Panc1 (cell line): ENCODE measurements at regions not wholly inside any gene's neighbourhood (a gene's known extent, or its start where the extent isn't known, plus 50 kb on each side); places are given as distances from the start of the nearest gene placed in this dataset.

Experiments
- ATAC-seq: fragments of 200-7000 bp; cut with Tn5 transposase; 2 replicates; pipeline ENCODE4 v1.9.1; 2020; ENCODE audit warnings: mild to moderate bottlenecking, moderate library complexity
- BruUV-seq: library from RNA; stranded (reverse); fragments of 400-500 nt; replicated peaks from 2 replicates; lab custom pipeline; 2021; lab: Mats Ljungman, UMichigan
- CTCF ChIA-PET: fragments of 300-600 bp; sonication (Branson Sonifier 250); formaldehyde crosslinking; loops from one replicate; lab custom pipeline; 2022; ENCODE audit warnings: antibody characterized with exemption; lab: Charles Lee
- POLR2A ChIA-PET: fragments of 300-600 bp; sonication (Branson Sonifier 250); formaldehyde crosslinking; loops from one replicate; lab custom pipeline; 2022; ENCODE audit warnings: antibody characterized with exemption; lab: Charles Lee
- DNase-seq: peaks from one replicate; pipeline ENCODE4 v3.0.0-alpha.2; 2010; ENCODE audit warnings: low read depth, low spot score
- H3K27ac ChIP-seq: 2 replicates; pipeline ENCODE4 v1.5.1; 2011; ENCODE audit warnings: mild to moderate bottlenecking, low read length, inconsistent platforms
- H3K27me3 ChIP-seq: fragments of 200-500 bp; sonication (Bioruptor generic); 2 replicates; pipeline ENCODE4 v1.6.0; 2014; ENCODE audit warnings: low read length, inconsistent platforms; ENCODE audit not compliant: control insufficient read depth, insufficient read depth
- H3K36me3 ChIP-seq: fragments of 200-500 bp; sonication (Bioruptor generic); 2 replicates; pipeline ENCODE4 v1.5.1; 2014; ENCODE audit warnings: inconsistent platforms, mild to moderate bottlenecking, low read length, moderate library complexity; ENCODE audit not compliant: control insufficient read depth, insufficient read depth
- H3K4me1 ChIP-seq: 2 replicates; pipeline ENCODE4 v1.5.1; 2011; ENCODE audit warnings: inconsistent platforms, mild to moderate bottlenecking, low read length, moderate library complexity; ENCODE audit not compliant: control insufficient read depth, insufficient read depth
- H3K4me3 ChIP-seq, 2 experiments: 2 replicates each; pipeline ENCODE4 v1.5.1; 2011 to 2012; ENCODE audit warnings: low read depth in 2 of 2, low read length in 2 of 2, mild to moderate bottlenecking in 2 of 2, inconsistent platforms in 1 of 2, moderate library complexity in 1 of 2
- H3K9me3 ChIP-seq: fragments of 200-500 bp; sonication (Bioruptor generic); 2 replicates; pipeline ENCODE4 v1.5.1; 2014; ENCODE audit warnings: low read depth, mild to moderate bottlenecking, inconsistent platforms, low read length, moderate library complexity; ENCODE audit not compliant: control insufficient read depth, insufficient read depth
- POLR2AphosphoS5 ChIP-seq: IDR thresholded peaks from 2 replicates; pipeline ENCODE4 v1.6.1; 2012; ENCODE audit warnings: mild to moderate bottlenecking, low read depth, low read length, moderate library complexity
- SIN3A ChIP-seq: IDR thresholded peaks from 2 replicates; pipeline ENCODE4 v1.6.1; 2012; ENCODE audit warnings: low read depth, mild to moderate bottlenecking, low read length, moderate library complexity, borderline replicate concordance; ENCODE audit not compliant: insufficient read depth
- TCF7L2 ChIP-seq: IDR thresholded peaks from 2 replicates; pipeline ENCODE4 v1.6.1; 2011; ENCODE audit warnings: mild to moderate bottlenecking, low read depth, low read length, inconsistent platforms
- in situ Hi-C: cut with HindIII; loops from 2 replicates; pipeline ENCODE4 v1.10.0; 2016; ENCODE audit warnings: low sequenced_read_pairs, low pct_unique_long_range_greater_than_20kb
- intact Hi-C: fragments of 100-400 bp; cut with micrococcal nuclease; formaldehyde crosslinking; loops from one replicate; pipeline ENCODE4 v1.10.0; 2022; ENCODE audit not compliant: unreplicated experiment
- TF ChIP-seq, protein P1 (sequence below): fragments of 450-650 bp; IDR thresholded peaks from 2 replicates; pipeline ENCODE4 v1.5.1; 2017; ENCODE audit warnings: mild to moderate bottlenecking
- TF ChIP-seq, protein P2 (sequence below), 2 experiments: IDR thresholded peaks; 2 replicates each; pipeline ENCODE4 v1.6.1; 2011 to 2012; ENCODE audit warnings: low read depth in 2 of 2, control low read depth in 1 of 2, low read length in 1 of 2, mild to moderate bottlenecking in 1 of 2, moderate library complexity in 1 of 2; ENCODE audit not compliant: insufficient read depth in 1 of 2

DNA sequence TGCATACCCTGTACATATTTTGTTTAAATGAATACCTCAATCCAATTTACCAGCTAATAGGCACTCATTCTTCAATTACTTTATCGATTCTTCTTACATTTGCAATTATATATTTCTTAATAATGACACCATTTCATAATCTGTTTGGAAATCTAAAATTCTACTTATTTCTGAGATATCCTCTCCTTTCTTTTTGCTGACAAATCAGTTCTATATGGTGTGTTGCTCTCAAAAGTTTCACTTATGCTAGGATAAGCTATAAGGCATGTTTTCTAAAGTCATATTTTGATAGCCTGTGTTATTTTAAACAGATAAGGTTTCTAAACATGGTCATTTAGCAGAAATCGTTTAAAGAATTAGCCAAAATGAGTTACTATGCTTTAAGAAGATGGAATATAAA, 140.6 kb upstream of the GJE1 start:
- TF ChIP-seq, protein P1, sequence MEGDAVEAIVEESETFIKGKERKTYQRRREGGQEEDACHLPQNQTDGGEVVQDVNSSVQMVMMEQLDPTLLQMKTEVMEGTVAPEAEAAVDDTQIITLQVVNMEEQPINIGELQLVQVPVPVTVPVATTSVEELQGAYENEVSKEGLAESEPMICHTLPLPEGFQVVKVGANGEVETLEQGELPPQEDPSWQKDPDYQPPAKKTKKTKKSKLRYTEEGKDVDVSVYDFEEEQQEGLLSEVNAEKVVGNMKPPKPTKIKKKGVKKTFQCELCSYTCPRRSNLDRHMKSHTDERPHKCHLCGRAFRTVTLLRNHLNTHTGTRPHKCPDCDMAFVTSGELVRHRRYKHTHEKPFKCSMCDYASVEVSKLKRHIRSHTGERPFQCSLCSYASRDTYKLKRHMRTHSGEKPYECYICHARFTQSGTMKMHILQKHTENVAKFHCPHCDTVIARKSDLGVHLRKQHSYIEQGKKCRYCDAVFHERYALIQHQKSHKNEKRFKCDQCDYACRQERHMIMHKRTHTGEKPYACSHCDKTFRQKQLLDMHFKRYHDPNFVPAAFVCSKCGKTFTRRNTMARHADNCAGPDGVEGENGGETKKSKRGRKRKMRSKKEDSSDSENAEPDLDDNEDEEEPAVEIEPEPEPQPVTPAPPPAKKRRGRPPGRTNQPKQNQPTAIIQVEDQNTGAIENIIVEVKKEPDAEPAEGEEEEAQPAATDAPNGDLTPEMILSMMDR: no peak
- ChIA-PET POLR2A (interaction anchor here (0.6 kb wide), 1 partner anchor 10 kb away, joined by 3 read pairs; no protein-coding TSS in a partner anchor), CTCF (no interaction called here)
- Histone ChIP-seq H3K4me1 (peaks cover 3% of the 10 kb centered on the region; the same call in 1 of the 2 replicates), H3K27me3 (no peaks in the 10 kb centered on the region), H3K9me3 (peaks cover 25% of the 10 kb centered on the region; the same call in 1 of the 2 replicates), H3K27ac (no peak overlapping the region), H3K4me3 (no peak overlapping the region), H3K36me3 (no peaks in the 10 kb centered on the region)
- intact Hi-C loops: no loop called here
- in situ Hi-C loops: no loop called here
- BruUV-seq: no TSS peak
- no peak for ATAC-seq
- DNase-seq: no peak

DNA sequence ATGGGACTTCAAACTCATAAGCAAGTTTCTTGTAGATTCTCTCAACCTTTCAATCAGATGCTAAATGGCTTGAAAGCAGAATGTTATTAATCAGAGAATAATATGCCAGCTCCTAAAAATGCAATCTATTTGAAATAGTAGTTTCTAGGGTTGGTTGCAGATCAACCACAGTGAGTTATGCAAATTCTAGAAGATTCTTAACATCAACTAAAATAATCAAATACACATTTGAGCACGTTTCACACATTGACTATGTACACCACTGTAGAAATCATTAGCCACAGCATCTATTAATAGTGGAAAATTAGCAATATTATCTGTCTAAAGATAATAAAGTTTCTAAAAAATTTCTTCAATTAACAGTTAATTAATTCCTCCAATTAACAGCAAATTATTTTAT, 141.9 kb upstream of the GJE1 start:
- intact Hi-C loops (no loop called here), in situ Hi-C loops (no loop called here)
- Histone ChIP-seq H3K36me3 (no peaks in the 10 kb centered on the region), H3K27me3 (no peaks in the 10 kb centered on the region), H3K4me1 (peaks cover 3% of the 10 kb centered on the region; the same call in 1 of the 2 replicates), H3K4me3 (no peak overlapping the region), H3K27ac (no peak overlapping the region), H3K9me3 (peaks cover 17% of the 10 kb centered on the region; the same call in 1 of the 2 replicates)
- TF ChIP-seq TCF7L2 (no peak), SIN3A (no peak)
- TF ChIP-seq, protein P2, sequence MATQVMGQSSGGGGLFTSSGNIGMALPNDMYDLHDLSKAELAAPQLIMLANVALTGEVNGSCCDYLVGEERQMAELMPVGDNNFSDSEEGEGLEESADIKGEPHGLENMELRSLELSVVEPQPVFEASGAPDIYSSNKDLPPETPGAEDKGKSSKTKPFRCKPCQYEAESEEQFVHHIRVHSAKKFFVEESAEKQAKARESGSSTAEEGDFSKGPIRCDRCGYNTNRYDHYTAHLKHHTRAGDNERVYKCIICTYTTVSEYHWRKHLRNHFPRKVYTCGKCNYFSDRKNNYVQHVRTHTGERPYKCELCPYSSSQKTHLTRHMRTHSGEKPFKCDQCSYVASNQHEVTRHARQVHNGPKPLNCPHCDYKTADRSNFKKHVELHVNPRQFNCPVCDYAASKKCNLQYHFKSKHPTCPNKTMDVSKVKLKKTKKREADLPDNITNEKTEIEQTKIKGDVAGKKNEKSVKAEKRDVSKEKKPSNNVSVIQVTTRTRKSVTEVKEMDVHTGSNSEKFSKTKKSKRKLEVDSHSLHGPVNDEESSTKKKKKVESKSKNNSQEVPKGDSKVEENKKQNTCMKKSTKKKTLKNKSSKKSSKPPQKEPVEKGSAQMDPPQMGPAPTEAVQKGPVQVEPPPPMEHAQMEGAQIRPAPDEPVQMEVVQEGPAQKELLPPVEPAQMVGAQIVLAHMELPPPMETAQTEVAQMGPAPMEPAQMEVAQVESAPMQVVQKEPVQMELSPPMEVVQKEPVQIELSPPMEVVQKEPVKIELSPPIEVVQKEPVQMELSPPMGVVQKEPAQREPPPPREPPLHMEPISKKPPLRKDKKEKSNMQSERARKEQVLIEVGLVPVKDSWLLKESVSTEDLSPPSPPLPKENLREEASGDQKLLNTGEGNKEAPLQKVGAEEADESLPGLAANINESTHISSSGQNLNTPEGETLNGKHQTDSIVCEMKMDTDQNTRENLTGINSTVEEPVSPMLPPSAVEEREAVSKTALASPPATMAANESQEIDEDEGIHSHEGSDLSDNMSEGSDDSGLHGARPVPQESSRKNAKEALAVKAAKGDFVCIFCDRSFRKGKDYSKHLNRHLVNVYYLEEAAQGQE (IDR thresholded peaks at IDR 0.05; ENCODE audit: insufficient read depth in 1 of 2, low read depth in 2 of 2, low read length in 1 of 2): no peak
- BruUV-seq: no TSS peak
- ChIA-PET POLR2A (no interaction called here), CTCF (no interaction called here)
- ATAC-seq (no peak), DNase-seq (no peak)

DNA sequence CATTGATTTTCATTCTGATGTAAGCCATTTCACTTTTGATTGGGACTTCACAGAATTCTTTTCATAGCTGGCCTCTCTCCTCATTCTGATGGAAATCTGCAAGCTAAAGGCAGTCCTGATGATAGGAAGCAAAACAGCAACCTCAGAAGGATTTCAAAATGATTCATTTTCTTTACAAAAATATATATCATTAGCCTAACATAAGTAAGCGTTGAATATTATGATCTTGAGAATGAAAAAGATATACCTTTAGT, 143.1 kb upstream of the GJE1 start:
- H3K4me3 ChIP-seq: no peak overlapping the region
- CTCF ChIA-PET: interaction anchor here (0.7 to 1.1 kb wide), 2 partner anchors 57 to 77 kb away, joined by 3 to 4 read pairs; no protein-coding TSS in a partner anchor
- in situ Hi-C loops: no loop called here
- no peak for ATAC-seq
- intact Hi-C loops: loop anchor here (1.0 kb wide), 1 partner anchor 123 kb away; no protein-coding TSS in a partner anchor
- TF ChIP-seq, protein P2 (IDR thresholded peaks at IDR 0.05; ENCODE audit: insufficient read depth in 1 of 2, low read depth in 2 of 2, low read length in 1 of 2): no peak
- TF ChIP-seq SIN3A: no peak
- TF ChIP-seq TCF7L2: no peak
- no peak for TF ChIP-seq POLR2AphosphoS5
- TF ChIP-seq, protein P1: no peak
- H3K27me3 ChIP-seq: no peaks in the 10 kb centered on the region
- BruUV-seq: no TSS peak
- POLR2A ChIA-PET: no interaction called here
- H3K36me3 ChIP-seq: no peaks in the 10 kb centered on the region
- H3K9me3 ChIP-seq: peaks cover 15% of the 10 kb centered on the region; the same call in 1 of the 2 replicates
- peaks cover 3% of the 10 kb centered on the region; the same call in 1 of the 2 replicates for H3K4me1 ChIP-seq
- H3K27ac ChIP-seq: no peak overlapping the region; the same call in 1 of the 2 replicates
- no peak for DNase-seq
